Colonic mucosa (tissue), 4 donors: ENCODE measurements at regions not wholly inside any gene's neighbourhood (a gene's known extent, or its start where the extent isn't known, plus 50 kb on each side); places are given as distances from the start of the nearest gene placed in this dataset.
"Not testable (repeated sequence)": the region's sequence is repeated elsewhere in the genome, so short reads cannot be mapped to it uniquely, and the experiment has no call there.

ENCODE experiments used
- DNase-seq: peaks from one replicate; pipeline ENCODE4 v3.0.0-alpha.2; 2020
- H3K27ac ChIP-seq: fragments of 200-600 bp; one replicate; pipeline ENCODE4 v1.8.0; 2021
- H3K27me3 ChIP-seq: fragments of 200-600 bp; one replicate; pipeline ENCODE4 v1.8.0; 2021
- H3K36me3 ChIP-seq: fragments of 200-600 bp; one replicate; pipeline ENCODE4 v1.8.0; 2021
- H3K4me1 ChIP-seq: fragments of 200-600 bp; one replicate; pipeline ENCODE4 v1.8.0; 2021; ENCODE audit warnings: mild to moderate bottlenecking
- H3K4me3 ChIP-seq: fragments of 200-600 bp; one replicate; pipeline ENCODE4 v1.8.0; 2021
- H3K9ac ChIP-seq, 2 donors: one replicate each; pipeline ENCODE4 v1.7.0; 2013; ENCODE audit warnings: control low read depth in 2 of 2, low read depth in 2 of 2, low read length in 2 of 2
- H3K9me3 ChIP-seq: fragments of 200-600 bp; one replicate; pipeline ENCODE4 v1.8.0; 2021
- intact Hi-C: fragments of 100-400 bp; cut with DNase I; formaldehyde crosslinking; loops from one replicate; pipeline ENCODE4 v1.14.1; 2022
- TF ChIP-seq, protein P1 (sequence below): fragments of 200-600 bp; IDR thresholded peaks from one replicate; pipeline ENCODE4 v1.8.0; 2022; ENCODE audit warnings: antibody characterized with exemption, mild to moderate bottlenecking
- donor health status: healthy.
- donor health status: DM: no; HTN: no; CAD: no.
- donor health status: DM: no; HTN: no; CAD: no.

DNA sequence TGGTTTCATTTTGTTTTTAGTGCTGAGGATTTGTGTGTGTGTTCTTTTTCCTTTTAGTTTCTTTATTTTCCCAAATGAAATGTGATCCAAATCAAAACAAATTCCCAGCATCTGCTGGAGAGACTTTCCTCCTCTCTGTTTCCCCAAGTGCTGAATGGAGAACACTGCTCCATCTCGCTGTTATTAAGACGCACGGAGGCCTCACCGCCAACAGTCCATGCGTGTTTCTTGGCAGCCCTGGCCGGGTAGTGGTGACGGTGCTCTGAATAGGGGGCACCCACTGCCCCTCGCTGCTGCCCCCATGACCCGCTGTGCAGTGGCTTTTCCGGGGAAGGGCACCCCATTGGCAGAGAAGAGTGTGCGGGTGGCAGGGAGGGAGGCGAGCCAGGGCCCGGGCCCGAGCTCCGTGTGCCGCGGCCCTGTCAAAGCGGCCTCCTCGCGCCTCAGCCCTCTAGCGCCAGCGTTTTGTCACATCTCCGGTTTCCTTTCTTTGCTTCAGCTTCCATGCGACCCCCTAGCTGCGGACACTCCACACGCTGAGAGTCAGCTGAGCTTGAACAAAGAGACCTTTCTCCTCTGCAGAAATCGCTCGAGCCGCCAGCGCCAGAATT lies 473.7 kb upstream of the SALL3 start:
- Histone ChIP-seq H3K27me3 (no peaks in the 10 kb centered on the region), H3K4me3 (no peak overlapping the region), H3K9me3 (no peaks in the 10 kb centered on the region), H3K36me3 (no peaks in the 10 kb centered on the region), H3K9ac (no peak overlapping the region), H3K4me1 (no peaks in the 10 kb centered on the region), H3K27ac (no peak overlapping the region)
- TF ChIP-seq, protein P1, sequence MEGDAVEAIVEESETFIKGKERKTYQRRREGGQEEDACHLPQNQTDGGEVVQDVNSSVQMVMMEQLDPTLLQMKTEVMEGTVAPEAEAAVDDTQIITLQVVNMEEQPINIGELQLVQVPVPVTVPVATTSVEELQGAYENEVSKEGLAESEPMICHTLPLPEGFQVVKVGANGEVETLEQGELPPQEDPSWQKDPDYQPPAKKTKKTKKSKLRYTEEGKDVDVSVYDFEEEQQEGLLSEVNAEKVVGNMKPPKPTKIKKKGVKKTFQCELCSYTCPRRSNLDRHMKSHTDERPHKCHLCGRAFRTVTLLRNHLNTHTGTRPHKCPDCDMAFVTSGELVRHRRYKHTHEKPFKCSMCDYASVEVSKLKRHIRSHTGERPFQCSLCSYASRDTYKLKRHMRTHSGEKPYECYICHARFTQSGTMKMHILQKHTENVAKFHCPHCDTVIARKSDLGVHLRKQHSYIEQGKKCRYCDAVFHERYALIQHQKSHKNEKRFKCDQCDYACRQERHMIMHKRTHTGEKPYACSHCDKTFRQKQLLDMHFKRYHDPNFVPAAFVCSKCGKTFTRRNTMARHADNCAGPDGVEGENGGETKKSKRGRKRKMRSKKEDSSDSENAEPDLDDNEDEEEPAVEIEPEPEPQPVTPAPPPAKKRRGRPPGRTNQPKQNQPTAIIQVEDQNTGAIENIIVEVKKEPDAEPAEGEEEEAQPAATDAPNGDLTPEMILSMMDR = no peak
- intact Hi-C loops = no loop called here
- no peak for DNase-seq

DNA sequence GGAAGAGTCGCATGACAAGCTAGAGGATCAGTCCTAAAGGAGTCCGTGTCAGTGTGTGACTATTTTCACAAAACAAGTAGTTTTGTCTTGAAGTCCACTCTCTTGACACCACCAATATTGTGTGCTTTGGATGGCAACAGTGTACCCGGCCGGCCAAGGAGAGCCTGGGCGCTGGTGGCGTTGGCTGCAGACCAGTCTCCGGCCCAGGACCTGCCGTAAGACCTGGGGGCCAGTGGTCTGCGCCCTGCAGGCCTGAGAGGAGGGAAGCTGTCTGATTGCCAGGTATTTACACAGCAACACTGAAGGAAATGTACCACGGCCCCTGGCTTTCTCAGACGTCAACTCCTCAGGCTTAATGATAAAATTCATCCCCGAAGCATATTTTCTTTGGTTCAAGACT lies 472.4 kb upstream of the SALL3 start:
- Histone ChIP-seq H3K27me3 (no peaks in the 10 kb centered on the region), H3K9me3 (no peaks in the 10 kb centered on the region), H3K4me1 (no peaks in the 10 kb centered on the region), H3K27ac (no peak overlapping the region), H3K36me3 (no peaks in the 10 kb centered on the region), H3K4me3 (no peak overlapping the region), H3K9ac (no peak overlapping the region)
- DNase-seq = no peak
- TF ChIP-seq, protein P1 = no peak
- intact Hi-C loops = no loop called here

DNA sequence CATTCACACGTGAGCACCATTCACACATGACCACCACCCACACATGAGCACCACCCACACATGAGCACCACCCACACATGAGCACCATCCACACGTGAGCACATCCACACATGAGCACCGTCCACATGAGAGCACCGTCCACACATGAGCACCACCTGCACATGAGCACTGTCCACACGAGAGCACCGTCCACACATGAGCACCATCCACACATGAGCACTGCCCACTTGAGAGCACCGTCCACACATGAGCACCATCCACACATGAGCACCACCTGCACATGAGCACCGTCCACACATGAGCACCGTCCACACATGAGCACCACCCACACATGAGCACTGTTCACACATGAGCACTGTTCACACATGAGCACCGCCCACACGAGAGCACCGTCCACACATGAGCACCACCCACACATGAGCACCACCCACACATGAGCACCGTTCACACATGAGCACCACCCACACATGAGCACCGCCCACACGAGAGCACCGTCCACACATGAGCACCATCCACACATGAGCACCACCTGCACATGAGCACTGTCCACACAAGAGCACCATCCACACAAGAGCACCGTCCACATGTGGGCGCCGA lies 471.3 kb upstream of the SALL3 start:
- H3K27ac ChIP-seq, intact Hi-C loops, H3K9me3 ChIP-seq, H3K4me1 ChIP-seq, H3K4me3 ChIP-seq, DNase-seq, H3K27me3 ChIP-seq, H3K36me3 ChIP-seq, H3K9ac ChIP-seq: not testable (repeated sequence)

DNA sequence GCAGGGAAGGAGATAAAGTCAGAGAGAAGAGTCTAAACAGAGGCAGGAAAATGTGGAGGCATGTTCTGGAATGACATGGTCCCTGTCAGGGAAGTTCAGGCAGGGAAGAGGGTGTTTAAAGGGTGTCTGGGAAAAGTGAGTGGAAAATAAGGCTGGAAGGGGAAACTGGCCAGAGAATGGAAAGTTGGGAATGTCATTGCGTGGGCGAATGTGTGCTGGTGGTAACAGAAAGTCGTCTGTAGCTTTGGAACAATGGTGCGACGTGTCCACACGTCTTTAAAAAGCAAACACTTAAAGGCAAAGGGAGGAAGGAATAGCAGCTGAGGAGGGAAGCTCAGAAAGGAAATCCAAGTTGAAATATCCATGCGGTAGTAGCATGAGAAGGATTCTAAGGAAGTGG lies 469.5 kb upstream of the SALL3 start:
- DNase-seq = no peak
- H3K9me3 ChIP-seq = no peaks in the 10 kb centered on the region
- no peak overlapping the region for H3K9ac ChIP-seq
- no peak overlapping the region for H3K4me3 ChIP-seq
- H3K27ac ChIP-seq = no peak overlapping the region
- intact Hi-C loops = no loop called here
- TF ChIP-seq, protein P1 = no peak
- H3K4me1 ChIP-seq = no peaks in the 10 kb centered on the region
- H3K36me3 ChIP-seq = no peaks in the 10 kb centered on the region
- no peaks in the 10 kb centered on the region for H3K27me3 ChIP-seq

DNA sequence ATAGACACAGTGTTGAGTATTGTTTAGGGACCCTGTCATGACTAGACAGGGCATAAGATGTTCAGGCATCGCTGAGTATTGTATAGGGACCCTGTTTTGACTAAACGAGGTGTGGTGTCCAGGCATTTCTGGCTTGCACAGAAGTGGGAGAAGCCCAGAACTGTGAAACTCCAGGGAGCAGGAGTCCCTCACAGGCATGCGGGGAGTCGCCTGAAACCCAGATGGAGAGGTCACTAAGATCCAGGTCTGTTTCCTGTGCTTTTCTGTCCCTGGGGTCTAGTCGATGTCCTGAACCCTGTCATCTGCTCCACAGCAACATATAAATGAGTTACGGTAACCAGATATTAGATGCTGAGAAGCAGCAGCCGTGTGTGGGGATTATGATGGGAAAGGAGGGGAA lies 469.0 kb upstream of the SALL3 start:
- H3K4me1 ChIP-seq = no peaks in the 10 kb centered on the region
- H3K27me3 ChIP-seq = no peaks in the 10 kb centered on the region
- intact Hi-C loops = no loop called here
- no peak for DNase-seq
- no peak overlapping the region for H3K27ac ChIP-seq
- no peak overlapping the region for H3K9ac ChIP-seq
- no peak overlapping the region for H3K4me3 ChIP-seq
- H3K36me3 ChIP-seq = no peaks in the 10 kb centered on the region
- TF ChIP-seq, protein P1 = no peak
- H3K9me3 ChIP-seq = no peaks in the 10 kb centered on the region
